Motor neuron (in vitro differentiated cells): ENCODE measurements at regions not wholly inside any gene's neighbourhood (a gene's known extent, or its start where the extent isn't known, plus 50 kb on each side); places are given as distances from the start of the nearest gene placed in this dataset.

Experiments used
- ATAC-seq, 8 experiments: fragments of 200-7000 bp; cut with Tn5 transposase; replicated peaks in 6 of 8; 2 replicates each; pipeline ENCODE4 v1.8.0; 2021; ENCODE audit warnings: mild to moderate bottlenecking in 8 of 8, moderate library complexity in 8 of 8
- H3K27ac ChIP-seq, 2 donors: fragments of 250-450 bp; sonication (Bioruptor Pico); 2 replicates each; pipeline ENCODE4 v1.9.0; 2021; ENCODE audit warnings: antibody characterized with exemption in 2 of 2, mild to moderate bottlenecking in 2 of 2, moderate library complexity in 1 of 2
- H3K4me1 ChIP-seq, 2 donors: fragments of 250-450 bp; sonication (Bioruptor Pico); replicated peaks in 1 of 2; 2 replicates each; pipeline ENCODE4 v1.6.1; 2021; ENCODE audit warnings: antibody characterized with exemption in 2 of 2, mild to moderate bottlenecking in 2 of 2, moderate library complexity in 1 of 2
- H3K4me3 ChIP-seq, 5 donors: fragments of 250-450 bp; sonication (Bioruptor Pico); 2 replicates each; pipeline ENCODE4 v1.9.0; 2021; ENCODE audit warnings: antibody characterized with exemption in 5 of 5, mild to moderate bottlenecking in 5 of 5, moderate library complexity in 4 of 5
- WGBS, 10 experiments: fragments of 450-650 bp; shearing (Covaris generic); methylation state at CpG; one replicate each; pipeline ENCODE4 v1.0.0; 2022; 5-methylcytosine and 5-hydroxymethylcytosine counted together
- in situ Hi-C, 9 experiments: fragments of 400-800 bp; cut with MboI; loops; one replicate each; pipeline ENCODE4 v1.15.0; 2021; ENCODE audit warnings: low sequenced_read_pairs in 9 of 9, low pct_unique_long_range_greater_than_20kb in 2 of 9; ENCODE audit not compliant: unreplicated experiment in 9 of 9

DNA sequence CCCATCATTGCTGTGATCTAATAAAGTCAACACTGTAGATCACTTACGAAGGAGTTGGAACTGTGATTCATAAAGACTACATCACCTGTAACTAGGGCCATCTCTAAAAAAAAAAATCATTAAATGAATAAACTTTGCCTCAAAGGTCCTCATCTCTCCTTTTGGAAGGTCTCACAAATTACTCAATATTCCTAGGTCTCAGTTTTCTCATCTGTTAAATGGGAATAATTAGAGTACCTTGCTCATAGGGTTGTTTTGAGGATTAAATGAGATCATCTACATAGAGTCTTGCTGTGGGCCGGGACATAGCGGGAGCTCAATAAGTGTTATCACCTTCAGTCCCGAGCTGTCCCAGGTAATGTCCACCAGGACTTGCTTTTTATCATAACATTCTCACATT lies 335.1 kb upstream of the PROK2 start:
- ATAC-seq, result no peak
- no peaks in the 10 kb centered on the region for H3K4me1 ChIP-seq
- in situ Hi-C loops, result no loop called here
- no peak overlapping the region for H3K27ac ChIP-seq
- no peak overlapping the region for H3K4me3 ChIP-seq
- 69 to 97% (median 90%) methylated on average over 1 to 4 of the region's 4 CpGs for WGBS, 10 experiments

DNA sequence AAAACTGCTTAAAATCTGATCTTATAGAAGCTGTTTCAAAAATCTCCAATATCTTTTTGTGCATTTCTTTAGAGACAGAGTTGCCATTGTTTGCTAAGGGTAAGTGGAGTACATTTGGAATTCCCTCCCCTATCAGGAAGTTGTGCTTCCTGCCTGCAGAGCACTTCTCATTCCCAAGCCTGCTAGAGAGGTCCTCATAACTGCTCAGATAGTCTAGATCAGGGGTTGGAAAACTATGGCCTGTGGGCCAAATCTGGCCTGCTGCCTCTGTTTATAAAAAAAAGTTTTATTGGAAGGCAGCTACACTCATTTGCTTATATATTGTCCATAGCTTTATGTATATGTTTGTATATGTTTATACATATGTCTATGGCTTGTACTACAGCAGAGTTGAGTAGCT lies 333.7 kb upstream of the PROK2 start:
- Histone ChIP-seq H3K27ac (no peak overlapping the region), H3K4me1 (no peaks in the 10 kb centered on the region), H3K4me3 (no peak overlapping the region)
- in situ Hi-C loops, result no loop called here
- peak in 1 of 8 experiments; percentile 22 for ATAC-seq

DNA sequence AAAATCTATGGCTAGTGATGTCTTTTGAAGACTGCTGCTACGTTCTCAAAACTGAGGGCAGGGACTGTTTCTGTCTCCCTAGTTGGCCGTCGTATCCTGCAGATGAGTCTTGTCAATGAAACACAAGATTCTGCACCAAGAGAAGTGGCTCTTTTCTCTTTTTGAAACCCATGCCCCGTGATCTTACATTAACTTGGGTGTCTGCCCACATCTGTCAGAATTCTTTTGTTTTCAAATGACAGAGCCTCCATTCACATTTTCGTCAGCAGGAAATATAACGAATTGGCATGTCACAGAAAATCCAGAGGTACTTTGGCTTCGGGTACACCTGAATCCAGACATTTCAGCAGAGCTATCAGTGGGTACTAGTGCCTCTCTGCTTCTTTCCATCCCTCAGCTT lies 331.3 kb upstream of the PROK2 start:
- ATAC-seq, result no peak
- in situ Hi-C loops, result no loop called here
- H3K4me1 ChIP-seq, result peaks cover 7% of the 10 kb centered on the region in 2 donors
- 39 to 96% (median 84%) methylated on average over 1 to 7 of the region's 7 CpGs; no CpG with 5 or more reads in 1 of the 10 experiments for WGBS, 10 experiments
- H3K4me3 ChIP-seq, result no peak overlapping the region
- H3K27ac ChIP-seq, result no peak overlapping the region

DNA sequence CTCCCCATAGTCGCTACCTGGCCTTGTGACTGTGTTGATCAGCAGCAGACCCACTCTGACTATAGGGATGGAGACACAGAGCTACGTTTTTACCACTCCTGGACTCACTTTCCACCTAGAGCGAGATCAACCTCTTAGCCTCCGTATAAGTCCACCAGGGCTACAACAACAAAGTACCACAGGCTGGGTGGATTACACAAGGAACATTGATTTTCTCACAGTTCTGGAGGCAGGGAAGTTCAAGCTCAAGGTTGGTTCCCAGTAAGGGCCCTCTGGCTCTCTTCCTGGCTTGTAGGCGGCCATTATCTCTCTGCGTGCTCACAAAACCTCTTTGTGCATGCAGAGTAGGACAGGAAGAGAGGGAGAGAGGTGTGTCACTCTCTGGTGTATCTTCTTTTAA lies 330.4 kb upstream of the PROK2 start:
- Histone ChIP-seq H3K4me3 (no peak overlapping the region), H3K27ac (no peak overlapping the region)
- WGBS, 10 experiments, result 40 to 100% (median 92%) methylated on average over 1 to 6 of the region's 6 CpGs; no CpG with 5 or more reads in 3 of the 10 experiments

DNA sequence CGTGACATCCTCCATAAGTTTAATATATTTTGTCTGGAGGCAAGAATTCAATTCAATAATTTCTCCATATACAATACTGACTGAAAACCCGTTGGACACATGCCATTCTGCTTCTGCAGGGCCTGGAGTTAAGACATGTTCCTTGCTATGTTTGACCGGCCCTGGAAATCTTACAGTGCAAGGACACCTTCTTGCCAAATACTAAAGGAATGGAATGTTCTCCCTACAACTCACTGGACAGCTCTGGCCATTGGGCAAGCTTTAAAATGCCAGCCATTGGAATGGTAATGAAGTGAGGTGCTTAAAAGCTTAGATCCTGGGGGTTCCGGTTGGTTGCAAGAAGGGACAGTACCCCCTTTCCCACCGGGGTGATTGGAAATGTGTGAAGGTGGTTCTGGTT lies 329.8 kb upstream of the PROK2 start:
- 0 to 100% (median 66%) methylated on average over 1 to 5 of the region's 5 CpGs; no CpG with 5 or more reads in 3 of the 10 experiments for WGBS, 10 experiments
- ATAC-seq, result no peak

More for the DNA sequence above, 330.4 kb upstream of the PROK2 start:
- in situ Hi-C loops, result no loop called here
- ATAC-seq, result no peak
- H3K4me1 ChIP-seq, result peaks cover 10% of the 10 kb centered on the region in 2 donors

DNA sequence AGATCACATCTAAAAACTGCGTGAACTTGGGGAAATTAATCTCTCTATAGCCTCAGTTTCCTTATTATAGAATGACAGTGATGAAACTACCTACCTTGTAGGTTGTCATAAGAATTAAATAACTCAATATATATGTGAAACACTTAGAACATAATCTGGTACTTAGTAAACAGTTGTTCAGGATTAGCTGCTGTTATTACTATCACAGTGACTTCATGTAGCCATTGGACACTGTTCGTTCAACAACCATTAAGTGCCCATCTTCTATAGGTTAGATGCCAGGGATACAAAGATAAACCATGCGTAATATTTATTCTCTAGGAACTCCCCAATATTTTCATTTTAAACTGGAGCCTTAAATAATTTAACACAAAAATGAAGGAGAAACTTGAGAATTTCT lies 329.0 kb upstream of the PROK2 start:
- peaks cover 10% of the 10 kb centered on the region in 2 donors for H3K4me1 ChIP-seq
- WGBS, 10 experiments, result 63 to 100% (median 96%) methylated on average over 1 to 3 of the region's 3 CpGs
- ATAC-seq, result no peak
- no peak overlapping the region for H3K27ac ChIP-seq
- in situ Hi-C loops, result no loop called here
- no peak overlapping the region for H3K4me3 ChIP-seq

More for the DNA sequence above, 329.8 kb upstream of the PROK2 start:
- Histone ChIP-seq H3K4me3 (no peak overlapping the region), H3K4me1 (peaks cover 10% of the 10 kb centered on the region in 2 donors), H3K27ac (no peak overlapping the region)
- in situ Hi-C loops, result no loop called here

DNA sequence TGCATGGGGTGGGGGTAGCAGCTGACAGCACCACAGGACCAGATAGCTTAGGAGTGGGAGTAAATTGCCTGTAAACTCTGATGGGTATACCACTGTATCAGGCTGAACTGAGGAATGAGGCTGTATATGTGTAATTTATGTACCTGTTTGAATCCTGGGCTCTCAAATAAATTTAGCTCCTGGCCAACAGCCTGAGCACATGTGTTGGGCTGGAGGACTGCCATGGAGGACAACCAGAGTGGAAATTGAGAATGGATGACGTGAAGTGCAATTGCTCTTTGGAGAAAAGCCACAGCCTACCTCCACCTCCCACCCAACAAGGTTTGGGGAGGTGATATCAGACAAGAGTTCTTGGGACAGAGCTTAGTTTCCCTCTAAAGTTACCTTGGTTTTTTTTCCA lies 328.6 kb upstream of the PROK2 start:
- in situ Hi-C loops, result no loop called here
- peaks cover 10% of the 10 kb centered on the region in 2 donors for H3K4me1 ChIP-seq
- 50 to 100% (median 83%) methylated on average over 1 of the region's 1 CpG; no CpG with 5 or more reads in 7 of the 10 experiments for WGBS, 10 experiments
- H3K4me3 ChIP-seq, result no peak overlapping the region
- H3K27ac ChIP-seq, result no peak overlapping the region
- no peak for ATAC-seq

DNA sequence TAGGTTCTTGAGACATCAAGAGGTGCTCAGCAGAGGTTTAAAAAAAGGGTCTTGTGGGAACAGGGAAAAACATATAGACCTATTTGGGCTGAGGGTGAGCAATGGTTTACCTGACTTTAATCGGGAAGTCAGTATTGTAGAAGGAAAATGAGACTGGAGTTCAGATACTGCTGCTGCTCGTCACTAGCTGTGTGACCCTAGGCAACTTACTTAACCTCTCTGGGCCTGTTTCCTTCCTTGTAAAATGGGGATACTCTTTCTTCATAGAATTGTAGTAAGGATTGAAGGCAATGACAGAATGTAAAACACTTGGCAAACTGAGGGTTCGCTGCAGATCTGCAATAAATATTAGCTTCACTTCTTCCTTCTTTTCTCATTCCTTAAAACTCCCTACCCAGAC lies 327.5 kb upstream of the PROK2 start:
- no peak for ATAC-seq
- 20 to 100% (median 76%) methylated on average over 1 to 3 of the region's 3 CpGs; no CpG with 5 or more reads in 2 of the 10 experiments for WGBS, 10 experiments
- Histone ChIP-seq H3K4me1 (peaks cover 10% of the 10 kb centered on the region in 2 donors), H3K27ac (no peak overlapping the region), H3K4me3 (no peak overlapping the region)
- in situ Hi-C loops, result no loop called here

DNA sequence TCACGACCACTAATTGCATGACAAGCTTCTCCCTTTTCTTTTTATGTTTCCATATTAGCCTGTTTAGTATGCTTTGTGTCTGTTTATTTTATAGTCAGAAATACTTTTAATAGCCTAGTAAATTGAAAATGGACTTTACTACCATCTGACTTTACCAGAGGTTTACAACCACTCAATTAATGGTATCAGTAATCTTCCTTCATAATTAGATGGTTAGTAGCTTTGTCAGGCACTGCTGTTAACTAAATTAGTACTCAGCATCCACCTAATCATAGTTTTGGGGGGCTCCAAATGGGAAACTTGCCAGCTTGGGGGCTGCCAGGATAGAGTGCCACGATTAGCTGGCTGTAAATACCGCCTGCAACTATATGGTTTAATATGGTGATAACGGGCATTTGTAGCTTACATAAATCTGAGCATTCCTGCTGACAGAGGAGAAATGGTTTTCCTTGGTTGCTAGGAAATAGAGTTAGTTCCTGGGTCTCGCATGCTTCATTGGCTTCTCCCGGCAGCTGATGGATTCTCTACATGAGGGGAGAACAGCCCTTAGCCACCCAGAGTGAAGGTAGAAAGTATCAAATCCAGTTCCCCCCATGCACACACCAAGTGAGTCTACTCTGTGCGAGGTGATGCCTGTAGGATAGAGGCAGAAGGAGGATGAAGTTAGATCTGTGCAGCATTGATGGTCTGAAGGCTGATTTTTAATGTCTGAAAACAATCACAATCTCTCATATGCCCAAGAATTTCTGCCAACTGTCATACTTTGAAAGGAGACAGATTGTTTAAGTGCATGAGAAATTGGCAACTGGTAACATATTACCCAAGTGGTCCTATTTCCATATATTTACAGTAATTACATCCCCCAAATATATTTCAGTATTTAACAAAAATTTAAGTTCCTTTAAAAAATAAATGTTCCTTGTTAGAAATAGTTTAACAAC lies 326.6 kb upstream of the PROK2 start:
- Histone ChIP-seq H3K27ac (no peak overlapping the region), H3K4me1 (peaks cover 10% of the 10 kb centered on the region in 2 donors), H3K4me3 (no peak overlapping the region)
- in situ Hi-C loops, result no loop called here
- peak in 5 of 8 experiments; percentile 58 to 91 (median 66) for ATAC-seq
- 30 to 75% (median 59%) methylated on average over 1 to 5 of the region's 7 CpGs; no CpG with 5 or more reads in 2 of the 10 experiments for WGBS, 10 experiments

DNA sequence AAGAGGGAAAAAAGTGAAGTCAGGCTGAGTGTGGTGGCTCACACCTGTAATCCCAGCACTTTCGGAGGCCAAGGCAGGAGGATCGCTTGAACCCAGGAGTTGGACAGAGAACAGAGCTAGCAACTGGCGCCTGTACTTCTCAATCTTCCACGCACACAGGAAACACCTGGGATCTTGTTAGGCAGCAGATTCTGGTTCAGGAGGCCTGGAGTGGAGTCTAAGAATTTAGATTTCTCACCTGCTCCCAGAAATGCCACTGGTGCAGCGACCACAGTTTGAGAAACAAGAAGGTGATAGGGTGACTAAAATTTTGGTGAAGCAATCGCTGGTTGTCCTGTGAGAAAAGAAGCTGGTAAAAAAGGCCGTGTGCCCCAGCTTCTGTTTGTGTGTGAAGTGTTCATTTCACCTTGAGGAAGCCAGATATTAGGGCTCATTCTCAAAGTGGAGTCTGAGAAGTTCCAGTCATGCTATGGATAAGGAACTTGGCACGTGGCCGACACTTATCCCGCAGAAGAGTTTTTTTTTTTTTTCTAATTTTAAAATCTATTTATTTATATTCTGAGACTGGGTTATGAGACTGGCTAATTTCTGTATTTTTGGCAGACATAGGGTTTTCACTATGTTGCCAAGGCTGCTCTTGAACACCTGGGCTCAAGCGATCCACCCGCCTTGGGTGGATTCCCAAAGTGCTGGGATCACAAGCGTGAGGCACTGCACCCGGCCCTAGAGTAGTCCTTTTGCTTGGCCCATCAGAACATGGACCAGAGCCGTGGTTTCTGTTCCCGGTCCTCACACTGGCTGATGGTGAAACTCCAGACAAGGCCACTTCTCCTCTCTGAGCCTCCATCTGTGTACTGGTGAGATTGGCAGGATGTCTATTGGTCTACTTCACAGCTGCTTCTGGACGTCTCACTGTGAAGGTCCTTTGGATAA lies 324.6 kb upstream of the PROK2 start:
- in situ Hi-C loops, result no loop called here
- no peak overlapping the region for H3K27ac ChIP-seq
- no peak for ATAC-seq
- 59 to 94% (median 85%) methylated on average over 5 to 14 of the region's 17 CpGs; no CpG with 5 or more reads in 2 of the 10 experiments for WGBS, 10 experiments
- peaks cover 10 to 13% of the 10 kb centered on the region in 2 donors for H3K4me1 ChIP-seq
- H3K4me3 ChIP-seq, result no peak overlapping the region

DNA sequence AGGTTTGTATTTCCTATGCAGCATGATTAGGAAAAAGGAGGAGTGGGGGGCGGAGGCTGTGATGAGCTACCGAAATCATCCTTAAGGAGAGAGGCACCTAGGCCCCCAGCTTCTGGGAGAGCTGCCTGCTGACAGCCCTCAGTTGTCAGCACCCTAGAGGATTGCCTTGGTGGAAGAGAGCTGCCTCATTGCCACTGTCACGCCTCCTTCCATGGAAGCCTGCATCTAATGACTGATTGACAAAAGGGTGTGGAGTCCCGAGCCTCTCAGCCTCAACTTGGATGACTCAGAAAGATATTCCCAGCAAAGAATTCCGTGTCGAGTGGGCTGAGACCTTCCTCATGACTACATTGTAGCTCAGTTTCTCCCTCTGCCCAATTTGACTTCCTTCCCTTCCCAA lies 320.4 kb upstream of the PROK2 start:
- in situ Hi-C loops, result no loop called here
- no peak overlapping the region for H3K27ac ChIP-seq
- WGBS, 10 experiments, result 29 to 100% (median 71%) methylated on average over 2 to 4 of the region's 6 CpGs; no CpG with 5 or more reads in 5 of the 10 experiments
- ATAC-seq, result peak in 6 of 8 experiments; percentile 15 to 55 (median 46)
- H3K4me3 ChIP-seq, result no peak overlapping the region
- peaks cover 11 to 12% of the 10 kb centered on the region in 2 donors for H3K4me1 ChIP-seq

DNA sequence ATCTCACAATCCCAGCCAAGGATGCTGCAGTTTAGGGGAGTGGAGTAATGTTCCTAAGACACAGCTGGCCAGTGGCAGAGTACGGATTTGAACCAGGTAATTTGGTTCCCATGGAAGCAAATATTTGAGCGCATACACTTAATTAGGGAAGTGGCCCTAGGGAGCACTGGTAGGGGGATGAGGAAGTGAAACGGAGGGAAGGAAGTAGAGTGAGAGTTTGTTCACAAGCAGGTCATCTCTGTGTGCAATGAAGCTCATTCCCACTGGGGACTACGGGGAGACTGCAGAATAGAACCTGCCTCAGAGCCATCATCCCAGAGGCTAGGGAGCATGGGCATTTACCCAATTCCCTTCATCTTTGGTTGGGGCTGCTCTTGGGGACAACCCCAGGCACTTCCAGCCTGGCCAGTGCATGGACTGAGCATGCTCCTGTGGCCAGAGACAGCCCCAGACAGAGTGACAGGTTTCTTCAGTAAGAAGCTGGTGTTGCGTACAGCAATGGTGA lies 317.2 kb upstream of the PROK2 start:
- in situ Hi-C loops, result no loop called here
- WGBS, 10 experiments, result 43 to 95% (median 81%) methylated on average over 1 to 4 of the region's 5 CpGs
- ATAC-seq, result no peak
- H3K4me3 ChIP-seq, result no peak overlapping the region
- peaks cover 21 to 23% of the 10 kb centered on the region in 2 donors for H3K4me1 ChIP-seq
- no peak overlapping the region for H3K27ac ChIP-seq

DNA sequence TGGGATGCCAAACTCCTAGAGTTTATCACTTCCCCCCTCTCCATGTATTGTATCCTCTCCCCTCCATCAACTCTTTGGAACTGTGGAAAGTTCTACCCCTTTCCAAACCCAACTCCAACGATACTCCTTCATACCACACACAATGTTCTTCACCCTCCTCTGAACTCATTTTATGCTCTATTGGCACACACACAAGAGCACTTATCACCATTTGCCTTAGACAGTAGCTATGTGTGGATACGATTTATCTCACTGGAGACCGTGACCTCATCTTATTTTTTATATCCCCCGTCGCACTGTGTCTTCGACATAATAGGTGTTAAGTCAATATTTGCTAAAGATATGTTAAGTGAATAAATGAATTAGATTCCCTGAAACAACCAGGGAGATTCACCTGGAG lies 316.5 kb upstream of the PROK2 start:
- Histone ChIP-seq H3K4me3 (no peak overlapping the region), H3K27ac (no peak overlapping the region), H3K4me1 (peaks cover 21 to 23% of the 10 kb centered on the region in 2 donors)
- in situ Hi-C loops, result no loop called here
- ATAC-seq, result no peak
- 50 to 100% (median 75%) methylated on average over 1 to 6 of the region's 6 CpGs for WGBS, 10 experiments
